ENCODE measurements at regions not wholly inside any gene's neighbourhood (a gene's known extent, or its start where the extent isn't known, plus 50 kb on each side); places are given as distances from the start of the nearest gene placed in this dataset.

DNA sequence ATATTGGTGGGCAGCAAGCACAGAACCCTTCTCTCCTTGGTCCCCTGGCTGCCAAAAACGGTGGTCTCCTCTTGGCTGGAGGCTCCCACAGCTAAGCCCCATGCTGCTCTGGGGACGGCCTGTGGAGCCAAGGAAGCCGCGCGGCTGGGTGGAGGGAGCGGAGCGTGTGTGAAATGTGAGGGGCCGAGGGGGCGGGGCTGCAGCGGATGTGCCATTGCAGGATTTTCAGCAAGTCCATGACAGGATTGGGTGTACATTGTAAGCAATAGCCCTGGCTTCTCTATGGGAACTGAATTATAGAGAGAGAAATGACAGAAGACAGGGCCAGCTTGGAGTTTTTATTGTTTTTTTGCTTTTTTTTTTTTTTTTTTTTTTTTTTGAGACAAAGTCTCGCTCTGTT lies 336.5 kb downstream of the DIRAS2 start:
- DNase-seq: no peak

DNA sequence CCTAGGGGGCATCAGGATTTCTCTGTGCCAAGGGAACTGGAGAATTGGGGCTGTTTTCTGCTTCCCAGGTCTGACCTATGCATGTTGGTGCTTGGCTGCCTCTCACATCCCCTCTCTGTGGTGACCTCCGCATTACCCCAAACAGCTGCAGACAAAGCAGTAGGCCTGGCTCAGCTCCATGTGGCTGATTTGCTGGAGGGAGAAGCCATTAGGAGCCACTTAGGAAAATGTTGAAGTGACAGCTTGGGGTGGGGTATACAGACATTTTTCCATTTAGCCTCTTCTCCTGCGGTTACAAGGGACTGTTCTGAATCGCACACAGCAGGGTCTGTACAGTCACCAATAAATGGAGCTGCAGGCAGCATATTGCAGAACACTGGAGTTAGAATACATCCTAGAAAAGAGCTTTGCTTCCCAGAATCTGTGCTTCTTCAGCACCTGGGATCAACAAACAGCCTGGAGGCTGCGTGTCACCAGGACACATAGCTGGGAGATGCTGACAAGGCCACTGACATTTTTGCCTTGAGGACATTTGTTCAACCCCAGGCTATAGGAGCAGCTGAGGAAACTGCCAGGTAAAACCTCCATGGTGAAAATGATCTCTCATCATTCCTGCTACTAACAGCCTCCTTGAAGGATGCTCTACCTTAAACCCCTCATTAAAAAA lies 335.3 kb downstream of the DIRAS2 start:
- DNase-seq: peak; percentile 41

DNA sequence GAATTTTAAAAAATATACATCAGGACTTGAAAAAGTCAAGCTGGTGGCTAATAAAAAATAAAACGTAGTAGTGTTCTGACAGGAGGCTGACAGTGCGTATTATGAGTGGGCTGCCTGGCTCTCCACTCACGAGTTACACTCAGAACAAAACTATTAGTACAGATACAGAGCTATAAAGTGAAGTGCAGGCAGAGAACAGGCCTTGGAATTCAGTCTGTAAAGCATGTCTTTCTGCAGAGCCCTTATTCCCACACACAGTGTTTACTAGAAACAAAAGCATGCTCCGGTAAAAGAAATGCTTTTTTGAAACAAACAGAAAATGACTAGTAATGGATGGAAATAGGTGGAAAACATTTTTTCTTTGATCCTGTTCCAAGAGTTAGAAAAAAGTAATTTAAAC lies 334.7 kb downstream of the DIRAS2 start:
- no peak for DNase-seq

DNA sequence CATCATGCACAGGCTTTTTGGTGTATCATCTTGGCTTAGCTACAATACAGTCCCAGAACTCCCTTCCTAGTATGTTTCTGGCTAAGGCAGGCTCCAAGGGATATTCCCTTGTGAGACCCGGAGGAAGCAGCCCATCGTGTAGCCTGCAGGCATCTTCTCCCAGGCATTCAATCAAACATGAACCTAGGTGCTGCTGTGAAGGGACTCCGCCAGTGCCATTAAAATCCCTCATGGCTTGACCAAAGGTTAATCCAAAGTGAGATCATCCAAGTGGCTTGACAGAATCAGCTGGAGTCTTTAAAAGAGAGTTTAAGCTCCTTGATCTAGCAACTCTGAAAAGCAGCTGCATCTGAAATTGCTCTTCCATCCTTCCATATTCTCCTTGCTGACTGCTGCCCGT lies 333.9 kb downstream of the DIRAS2 start:
- DNase-seq: no peak

DNA sequence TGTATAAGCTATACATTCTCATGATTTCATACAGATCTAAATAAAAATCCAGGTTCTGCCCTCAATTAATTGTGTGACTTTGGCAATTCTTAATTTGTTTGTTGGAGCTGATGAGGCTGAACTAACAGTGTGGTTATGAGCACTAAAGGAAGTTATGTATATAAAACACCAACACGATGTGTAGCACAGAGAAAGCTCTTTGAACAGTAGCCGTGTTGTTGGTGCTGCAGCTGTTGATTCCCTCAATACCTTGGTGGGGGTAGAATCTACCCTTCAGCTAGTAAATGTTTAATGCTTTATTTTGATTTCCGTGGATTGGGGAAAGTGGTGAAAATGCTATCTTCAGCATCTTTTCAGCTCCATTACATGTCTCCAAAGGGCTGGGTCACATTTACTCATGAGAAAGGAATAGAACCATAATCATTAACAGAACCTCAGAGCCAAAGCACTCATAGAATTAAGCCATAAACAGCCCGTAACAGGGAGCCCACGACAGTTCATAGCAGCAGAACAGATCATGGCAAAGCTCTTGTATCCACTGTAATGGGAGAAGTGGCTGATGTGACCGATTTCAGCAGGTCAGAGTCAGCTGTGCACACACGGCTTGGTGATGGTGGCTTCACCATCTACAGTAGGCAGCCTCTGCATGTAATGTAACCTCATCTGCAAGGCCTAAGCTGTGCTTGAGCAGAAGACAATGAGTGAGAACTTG lies 332.7 kb downstream of the DIRAS2 start:
- no peak for DNase-seq

DNA sequence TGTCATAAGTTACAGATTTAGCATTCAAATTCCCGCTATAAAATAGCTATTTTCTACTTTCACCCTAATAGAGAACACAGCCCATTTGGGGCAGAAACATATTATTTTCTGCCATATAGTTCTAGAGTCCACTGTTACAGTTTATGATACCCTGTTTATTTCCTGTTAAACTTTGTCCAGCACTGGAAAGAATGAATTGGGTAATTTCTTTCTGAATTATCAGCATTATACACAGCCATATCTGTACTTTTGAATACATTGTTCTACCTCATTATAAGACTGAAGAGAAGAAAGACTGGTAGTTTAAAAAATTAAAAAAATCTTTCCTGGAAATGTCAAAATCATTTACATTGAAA lies 332.1 kb downstream of the DIRAS2 start:
- DNase-seq: no peak

DNA sequence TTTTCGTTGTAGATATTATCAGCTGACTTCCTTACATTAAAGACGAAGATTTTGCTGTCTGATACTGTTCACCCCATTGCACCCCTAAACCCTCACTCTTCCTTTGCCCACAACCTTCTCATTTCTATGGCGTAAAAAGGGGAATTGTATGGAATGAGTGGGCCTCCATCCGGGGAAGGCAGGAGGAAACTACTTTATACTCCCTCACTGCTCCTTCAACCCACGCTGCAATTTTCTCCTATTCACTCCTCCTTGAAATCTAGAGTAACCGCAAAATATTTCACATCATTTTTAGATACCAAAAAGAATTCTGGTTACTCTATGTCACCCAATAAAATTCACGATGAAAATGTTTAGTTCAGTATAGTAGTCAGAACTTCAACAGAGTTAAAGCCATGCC lies 330.8 kb downstream of the DIRAS2 start:
- no peak for DNase-seq

DNA sequence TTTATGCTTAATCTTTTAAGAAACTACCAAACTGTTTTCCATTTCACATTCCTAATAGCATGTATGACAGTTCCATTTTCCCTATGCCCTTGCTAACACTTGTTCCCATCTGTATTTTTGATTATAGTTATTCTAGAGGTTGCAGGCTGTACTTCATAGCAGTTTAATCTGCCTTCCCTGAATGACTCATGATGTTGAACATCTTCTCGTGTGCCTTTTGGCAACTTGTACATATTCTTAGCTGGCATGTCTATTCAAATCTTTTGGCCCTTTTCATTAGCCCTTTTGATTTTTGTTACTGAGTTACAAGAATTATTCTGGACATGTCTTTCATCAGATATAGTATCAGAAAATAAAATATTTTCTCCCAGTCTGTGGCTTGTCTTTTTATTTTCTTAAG lies 320.3 kb downstream of the DIRAS2 start:
- no peak for DNase-seq

DNA sequence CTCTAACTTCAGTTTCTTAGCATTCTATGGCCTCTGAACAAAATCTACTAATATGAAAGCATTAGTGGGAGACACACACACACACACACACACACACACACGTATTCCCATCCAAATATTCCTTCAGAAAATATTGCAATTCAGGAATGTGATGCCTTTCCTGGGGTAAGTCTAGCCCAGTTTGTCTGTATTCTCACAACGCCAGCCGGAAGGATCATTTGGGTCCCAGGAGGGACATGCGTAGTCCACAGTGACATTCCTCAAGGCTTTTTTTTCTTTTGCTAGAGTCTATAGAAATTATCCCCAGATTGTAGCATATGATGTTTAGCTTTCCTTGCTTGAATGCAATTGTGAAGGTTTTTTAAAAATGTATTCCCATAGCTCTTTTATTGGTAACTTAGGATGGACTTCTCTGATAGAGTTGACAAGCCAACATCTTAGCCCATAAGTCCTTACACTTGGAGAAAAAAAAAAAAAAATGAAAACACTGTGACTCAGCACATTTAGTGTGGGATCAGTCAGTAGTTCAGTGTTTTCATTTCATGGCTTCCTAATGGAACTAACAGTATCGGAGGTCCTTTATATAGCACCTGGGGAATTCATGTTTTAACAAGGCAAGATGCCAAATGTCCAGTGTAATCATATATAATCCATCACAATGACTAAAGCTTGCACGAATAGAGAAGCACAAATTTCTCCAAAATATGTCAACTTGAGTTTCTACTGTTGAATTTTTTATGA lies 316.5 kb downstream of the DIRAS2 start:
- DNase-seq: no peak

DNA sequence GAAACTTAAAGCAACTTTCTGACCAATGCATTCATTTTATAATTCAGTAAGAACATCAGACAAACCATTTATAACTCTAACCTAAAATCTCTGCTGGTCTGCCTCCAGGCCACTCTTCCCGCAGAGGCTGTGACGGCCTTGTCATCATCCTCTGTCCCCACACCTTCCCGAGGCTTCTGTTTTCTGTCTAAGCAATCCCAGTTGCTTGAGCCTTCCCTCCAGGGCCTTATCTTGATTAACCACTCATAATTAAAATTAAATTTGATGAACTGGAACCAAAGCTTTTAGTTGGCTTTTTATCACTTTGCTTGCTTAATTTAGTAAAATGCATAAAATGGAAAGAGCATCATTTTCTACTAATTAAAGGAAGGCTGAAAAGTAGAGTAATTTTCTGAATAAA lies 312.4 kb downstream of the DIRAS2 start:
- DNase-seq: no peak

DNA sequence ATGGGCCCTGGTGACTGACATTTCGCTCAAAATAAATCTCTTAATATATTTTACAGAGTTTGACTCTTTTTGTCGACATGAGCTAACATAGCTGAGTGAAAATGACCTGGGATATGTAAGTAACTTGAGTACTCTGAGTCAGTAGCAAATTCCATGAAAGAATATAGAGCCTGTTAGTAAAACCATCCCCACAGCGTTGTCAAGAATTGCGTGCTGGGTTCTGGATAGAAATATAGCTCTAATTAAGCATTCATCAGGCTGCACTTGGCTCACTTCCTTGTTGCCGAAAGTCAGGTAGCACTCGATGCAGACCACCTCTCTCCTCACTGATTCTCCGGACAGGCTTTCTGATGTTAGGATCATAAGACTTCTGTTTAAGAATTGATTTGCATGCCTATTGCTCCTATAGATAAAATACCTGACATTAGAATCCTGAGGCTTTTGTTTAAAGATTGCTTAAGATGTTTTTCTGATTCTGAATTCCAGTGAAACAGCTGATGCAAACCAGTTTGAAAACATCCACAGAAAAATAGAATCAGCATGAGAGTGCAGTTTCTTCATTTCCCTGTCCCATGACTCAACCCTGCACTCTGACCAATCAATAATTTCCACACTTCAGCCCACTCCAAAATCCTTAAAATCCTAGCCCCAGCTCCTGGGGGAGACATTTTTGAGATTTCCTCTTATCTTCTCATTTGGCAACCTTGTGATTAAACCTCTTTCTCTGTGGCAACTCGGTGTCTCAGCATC lies 310.6 kb downstream of the DIRAS2 start:
- no peak for DNase-seq

DNA sequence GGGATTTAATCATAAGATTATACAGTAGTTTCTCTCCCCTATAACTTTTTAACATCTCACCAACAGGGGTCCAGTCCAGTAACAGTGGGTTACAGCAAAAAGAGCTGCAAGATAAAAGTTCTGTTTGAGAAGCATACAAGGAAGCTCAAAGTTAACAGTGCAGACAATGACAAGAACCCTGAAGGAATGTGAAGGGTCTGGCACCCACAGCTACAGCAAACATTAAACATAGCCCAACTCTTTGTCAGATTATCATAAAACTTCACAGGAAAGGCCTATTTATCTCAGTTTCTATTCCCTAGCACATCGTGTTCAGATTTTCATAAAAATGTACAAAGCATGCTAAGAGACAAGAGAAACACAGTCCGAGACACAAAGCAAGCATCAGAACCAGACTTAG lies 309.4 kb downstream of the DIRAS2 start:
- DNase-seq: no peak

DNA sequence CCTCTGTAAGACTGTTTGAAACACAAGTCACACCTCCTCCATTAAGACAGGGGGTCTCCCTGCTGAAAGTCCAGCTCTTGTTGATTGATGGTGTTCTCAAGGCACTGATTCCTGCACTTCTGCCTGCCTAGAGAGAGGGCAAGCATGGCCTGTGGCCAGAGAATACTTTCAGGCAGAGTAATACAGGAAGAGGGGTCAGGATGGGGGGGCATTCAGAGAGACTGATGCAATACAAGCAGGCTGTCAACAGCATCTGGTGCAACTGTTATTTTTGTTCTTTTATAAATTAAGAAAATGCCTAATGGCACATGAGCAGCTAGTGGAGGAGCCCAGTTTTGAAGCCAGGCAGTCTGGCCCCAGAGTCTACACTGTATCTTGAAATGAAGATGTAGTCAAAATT lies 302.2 kb downstream of the DIRAS2 start:
- DNase-seq: no peak

DNA sequence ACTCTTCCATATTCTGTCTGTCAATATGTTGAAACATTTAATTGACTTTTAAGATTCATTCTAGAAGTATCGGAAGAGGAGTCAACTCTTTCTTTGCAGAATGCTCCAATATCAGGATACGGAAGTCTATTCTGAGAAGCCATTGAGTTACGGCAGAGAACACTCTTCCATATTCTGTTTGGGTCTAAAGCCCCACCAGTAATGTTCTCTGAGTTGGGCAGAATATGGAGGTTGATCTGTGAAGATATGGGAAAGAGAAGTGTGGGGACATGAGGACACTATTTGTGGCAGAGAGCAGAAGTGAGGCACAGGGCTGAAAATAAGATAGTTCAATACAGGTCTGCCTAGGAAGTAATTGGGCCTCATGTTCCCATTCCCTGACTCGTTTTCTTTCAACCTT lies 300.0 kb downstream of the DIRAS2 start:
- DNase-seq: no peak

DNA sequence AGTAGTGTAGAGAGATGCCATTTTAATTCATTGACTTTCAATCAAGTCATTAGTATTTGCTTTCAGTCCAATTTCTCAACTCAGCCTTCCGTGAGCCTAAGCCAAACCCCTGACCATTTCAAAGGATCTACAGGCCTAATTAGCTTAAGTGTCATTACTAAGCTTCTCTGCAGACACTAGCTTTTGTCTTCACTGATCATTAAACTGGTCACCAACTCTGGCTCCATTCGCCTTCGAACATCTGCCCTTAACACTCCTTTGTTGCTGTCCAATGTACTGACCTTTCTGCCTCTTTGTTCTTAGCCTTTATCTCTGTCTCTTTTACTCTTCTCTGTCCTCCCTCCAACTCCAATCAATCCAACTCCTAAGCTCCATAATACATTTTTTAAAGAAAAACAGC lies 299.3 kb downstream of the DIRAS2 start:
- peak; percentile 29 for DNase-seq

DNA sequence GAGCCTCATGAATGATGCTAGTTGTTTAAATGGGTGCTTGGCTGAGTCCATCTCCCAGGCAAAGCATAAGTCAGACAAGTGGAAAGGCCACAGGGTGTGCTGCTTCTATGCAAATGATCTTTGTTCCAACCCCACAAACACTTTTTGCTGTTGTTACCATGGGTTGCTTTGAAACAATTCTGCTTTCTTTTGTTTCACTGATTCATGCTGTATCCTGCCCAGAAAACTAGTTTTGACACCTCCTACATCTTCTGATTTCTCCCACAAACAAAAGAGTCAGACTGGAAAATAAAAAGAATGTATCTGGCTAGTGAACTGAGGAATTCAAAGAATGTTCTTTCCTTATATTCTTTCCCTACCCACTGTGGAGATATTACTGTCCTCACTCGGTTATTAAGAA lies 298.6 kb downstream of the DIRAS2 start:
- DNase-seq: no peak

DNA sequence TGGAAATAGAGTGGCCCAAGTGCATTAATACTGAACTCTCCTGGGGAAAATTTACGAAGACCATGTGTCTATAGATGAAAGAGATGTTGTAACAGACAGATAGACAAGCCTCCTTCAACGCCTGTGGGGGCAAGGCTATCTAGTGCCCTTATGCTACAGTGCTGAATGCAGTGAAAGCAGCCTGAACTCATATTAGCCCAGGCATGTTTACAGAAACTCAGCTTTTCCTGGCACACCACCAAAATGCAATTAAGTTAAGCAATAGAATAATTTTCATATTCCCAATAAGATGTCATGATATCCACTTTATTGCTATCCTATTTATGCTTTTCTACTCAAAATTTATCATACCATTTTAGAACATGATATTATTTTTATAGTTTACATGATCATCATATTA lies 277.0 kb downstream of the DIRAS2 start:
- DNase-seq: peak; percentile 70

DNA sequence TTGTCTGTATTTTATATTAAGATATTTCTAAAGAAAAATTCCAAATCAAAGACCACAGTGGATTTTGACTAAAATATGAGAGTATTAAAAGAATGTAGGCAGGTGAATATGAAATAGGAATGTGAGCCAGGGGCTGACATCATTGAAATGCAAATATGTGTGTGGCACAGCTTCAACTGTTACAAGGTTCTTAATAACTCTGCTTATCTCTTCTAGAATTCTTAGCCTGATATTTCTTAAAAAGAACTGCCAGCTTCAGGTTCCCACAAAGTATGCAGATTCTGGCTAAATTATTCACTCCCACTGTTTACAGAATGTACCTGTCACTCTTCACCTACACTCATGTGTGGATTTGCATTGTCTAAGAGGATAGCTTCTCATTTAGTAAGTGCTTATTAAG lies 274.4 kb downstream of the DIRAS2 start:
- DNase-seq: no peak

DNA sequence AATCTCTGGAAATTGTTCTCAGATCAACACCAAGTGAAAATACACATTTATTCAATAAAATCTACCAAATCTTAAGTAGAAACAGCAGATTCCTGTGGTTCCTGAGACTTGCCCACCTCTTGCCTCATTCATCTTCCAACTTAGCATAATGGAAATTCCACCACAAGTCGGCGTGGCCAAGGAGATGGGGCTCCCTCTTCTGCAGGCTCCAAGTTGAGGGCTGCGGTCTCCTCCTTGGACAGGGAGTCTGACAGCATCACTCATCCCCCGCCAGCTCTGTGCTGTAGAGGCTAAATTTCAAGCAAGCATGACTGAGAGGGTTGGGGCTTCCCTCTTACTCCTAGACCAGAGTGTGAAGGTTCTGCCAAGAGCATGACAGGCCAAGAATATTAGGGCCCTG lies 273.7 kb downstream of the DIRAS2 start:
- no peak for DNase-seq

DNA sequence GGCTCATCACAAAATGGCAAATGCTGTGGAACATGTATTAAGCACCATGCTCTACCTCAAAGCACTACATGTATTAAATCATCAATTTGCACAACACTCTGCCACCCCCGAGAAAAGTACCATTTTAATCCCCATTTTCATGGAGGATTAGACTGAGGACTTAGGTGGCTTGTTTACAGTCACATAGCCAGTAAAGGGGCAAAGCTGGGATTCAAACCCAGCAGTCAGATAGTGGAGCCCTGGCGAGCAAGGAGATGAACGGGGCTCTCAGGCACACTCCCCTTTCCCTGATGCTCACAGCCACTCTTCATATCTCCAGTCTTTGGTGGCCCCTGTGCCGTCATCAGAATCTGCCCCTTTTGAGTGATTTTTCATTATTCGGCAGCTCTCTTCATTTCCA lies 262.9 kb downstream of the DIRAS2 start:
- DNase-seq: no peak

DNA sequence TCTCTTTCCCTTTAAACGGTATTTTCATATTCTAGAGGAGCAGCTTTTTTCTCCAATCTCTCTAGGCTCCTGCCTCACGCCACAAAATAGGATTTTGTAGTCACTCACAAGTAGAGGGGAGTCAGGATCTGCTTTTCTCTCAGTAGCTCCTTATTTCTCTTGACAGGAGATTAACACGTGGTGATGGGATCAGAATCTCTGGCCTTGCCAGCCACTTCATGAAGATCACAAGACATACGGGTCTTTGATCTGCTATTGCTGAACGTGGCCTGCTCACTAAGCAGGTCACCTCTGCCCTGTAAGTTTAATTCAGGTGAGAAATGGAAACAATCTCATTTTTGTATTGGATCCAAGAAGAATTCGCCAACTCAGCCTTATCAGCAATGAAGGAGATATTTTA lies 257.5 kb downstream of the DIRAS2 start:
- no peak for DNase-seq

DNA sequence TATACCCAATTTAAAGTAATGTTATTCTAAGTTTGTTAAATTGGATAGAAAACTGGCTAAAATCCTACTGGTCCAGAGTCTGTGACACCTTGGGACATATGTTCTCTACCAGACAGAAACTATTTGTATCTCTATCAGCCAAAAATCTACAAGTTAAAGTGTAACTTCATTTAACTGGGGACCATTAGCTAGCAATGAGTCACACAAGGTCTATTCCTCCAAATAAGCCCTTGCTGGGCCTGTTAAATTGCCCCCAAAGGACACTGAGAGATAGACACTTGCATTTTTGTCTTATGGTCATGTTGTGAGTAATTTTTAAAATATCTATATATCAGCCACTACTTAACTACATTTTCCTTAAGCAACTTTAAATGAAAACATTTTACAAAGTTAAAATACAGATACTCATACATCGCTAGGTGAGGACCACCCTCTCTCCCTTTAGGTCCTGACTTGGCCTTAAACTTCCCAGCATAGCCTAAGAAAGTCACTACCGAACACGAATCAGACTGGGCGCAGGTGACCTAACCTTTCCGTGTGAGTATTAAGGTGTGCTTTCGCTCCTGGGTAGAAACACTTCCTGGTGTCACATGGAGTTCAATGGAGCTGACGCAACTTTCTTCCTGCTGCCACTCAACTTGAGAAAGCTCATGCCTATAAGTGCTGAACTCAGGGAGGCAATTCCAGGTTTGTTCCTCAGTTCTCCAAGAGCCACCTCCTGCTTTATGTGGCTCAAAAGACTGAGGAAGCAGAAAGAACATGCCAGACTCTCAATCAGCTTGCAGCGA lies 249.1 kb downstream of the DIRAS2 start:
- no peak for DNase-seq

DNA sequence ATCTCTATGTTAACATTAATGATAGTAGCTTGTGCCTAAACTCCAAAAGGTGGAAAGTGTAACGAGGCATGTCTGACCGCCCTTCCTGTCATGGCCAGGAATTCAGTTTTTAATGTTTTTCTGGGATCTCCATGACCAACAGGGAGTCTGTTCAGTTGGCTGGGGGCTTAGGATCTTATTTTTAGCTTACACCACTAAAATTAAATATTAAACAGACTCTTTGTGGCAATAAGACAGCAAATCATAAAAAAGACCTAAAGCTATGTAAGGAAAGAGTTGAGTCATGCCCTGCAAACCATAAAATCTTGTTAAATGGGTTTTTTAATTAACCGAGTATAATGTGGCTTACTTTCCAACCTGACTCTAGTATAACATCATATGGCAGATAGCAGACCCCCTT lies 247.8 kb downstream of the DIRAS2 start:
- no peak for DNase-seq

Data from NCI-H2029 (cell line).